RWPE1 (cell line): ENCODE measurements at regions not wholly inside any gene's neighbourhood (a gene's known extent, or its start where the extent isn't known, plus 50 kb on each side); places are given as distances from the start of the nearest gene placed in this dataset.

Experiments used
- CTCF ChIA-PET: fragments of 350-600 bp; sonication (Branson Sonifier 250); formaldehyde crosslinking; extraction: SDS; loops from one replicate; lab custom pipeline; 2021; lab: Yijun Ruan, JAX
- POLR2A ChIA-PET: fragments of 400-600 bp; formaldehyde crosslinking; extraction: SDS; loops from one replicate; lab custom pipeline; 2020; ENCODE audit warnings: antibody characterized with exemption; ENCODE audit not compliant: low non-redundant PET; lab: Yijun Ruan, JAX
- DNase-seq: peaks from one replicate; pipeline ENCODE4 v3.0.0; 2012; ENCODE audit warnings: low spot score
- H3K27ac ChIP-seq: fragments of 450-650 bp; 2 replicates; pipeline ENCODE4 v1.5.1; 2017
- CTCF ChIP-seq: fragments of 450-650 bp; conservative IDR thresholded peaks from 2 replicates; pipeline ENCODE4 v1.5.1; 2017; ENCODE audit warnings: low read depth, mild to moderate bottlenecking

- ChIA-PET CTCF (no interaction called here), POLR2A (no interaction called here)
- no peak for TF ChIP-seq CTCF
- no peak overlapping the region for H3K27ac ChIP-seq
- DNase-seq: no peak
These were observed 808.3 kb downstream of the LIG4 start for GRCh38 chr13:107407074-107407473.

GRCh38 chr13:107395927-107396662 is 819.2 kb downstream of the LIG4 start:
- TF ChIP-seq CTCF: no peak
- no peak overlapping the region for H3K27ac ChIP-seq
- DNase-seq: no peak
- ChIA-PET CTCF (no interaction called here), POLR2A (no interaction called here)

DNA sequence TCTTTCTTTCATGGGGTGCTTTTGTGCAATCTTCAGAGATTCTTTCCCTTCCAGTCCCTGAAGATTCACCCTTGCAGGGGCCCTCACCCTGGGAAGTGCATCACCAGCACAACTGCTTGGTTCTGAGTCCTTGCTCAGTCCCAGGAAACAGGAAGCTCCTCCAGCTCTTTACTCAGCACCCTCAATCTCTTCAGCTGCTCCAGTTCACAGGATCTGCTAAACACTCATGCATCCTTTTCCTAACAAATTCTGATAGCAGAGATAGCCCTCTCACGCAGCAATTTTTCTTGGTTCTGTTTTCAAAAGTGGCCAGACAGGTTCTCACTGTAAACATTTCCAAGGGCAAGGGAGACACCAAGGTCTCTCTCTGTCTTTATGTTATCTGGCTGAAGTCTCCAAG is 823.1 kb downstream of the LIG4 start:
- ChIA-PET POLR2A (no interaction called here), CTCF (no interaction called here)
- TF ChIP-seq CTCF: no peak
- H3K27ac ChIP-seq: no peak overlapping the region
- DNase-seq: no peak

- no peak for DNase-seq
- CTCF ChIA-PET: interaction anchor here (0.6 kb wide), 1 partner anchor 1415 kb away, joined by 3 read pairs; no protein-coding TSS in a partner anchor
- POLR2A ChIA-PET: no interaction called here
- no peak overlapping the region for H3K27ac ChIP-seq
- no peak for TF ChIP-seq CTCF
These were observed 819.6 kb upstream of the ARGLU1 start for GRCh38 chr13:107387525-107387924.

- H3K27ac ChIP-seq: no peak overlapping the region
- TF ChIP-seq CTCF: no peak
- DNase-seq: no peak
- ChIA-PET CTCF (no interaction called here), POLR2A (no interaction called here)
These were observed 811.6 kb upstream of the ARGLU1 start for GRCh38 chr13:107379407-107380155.

DNA sequence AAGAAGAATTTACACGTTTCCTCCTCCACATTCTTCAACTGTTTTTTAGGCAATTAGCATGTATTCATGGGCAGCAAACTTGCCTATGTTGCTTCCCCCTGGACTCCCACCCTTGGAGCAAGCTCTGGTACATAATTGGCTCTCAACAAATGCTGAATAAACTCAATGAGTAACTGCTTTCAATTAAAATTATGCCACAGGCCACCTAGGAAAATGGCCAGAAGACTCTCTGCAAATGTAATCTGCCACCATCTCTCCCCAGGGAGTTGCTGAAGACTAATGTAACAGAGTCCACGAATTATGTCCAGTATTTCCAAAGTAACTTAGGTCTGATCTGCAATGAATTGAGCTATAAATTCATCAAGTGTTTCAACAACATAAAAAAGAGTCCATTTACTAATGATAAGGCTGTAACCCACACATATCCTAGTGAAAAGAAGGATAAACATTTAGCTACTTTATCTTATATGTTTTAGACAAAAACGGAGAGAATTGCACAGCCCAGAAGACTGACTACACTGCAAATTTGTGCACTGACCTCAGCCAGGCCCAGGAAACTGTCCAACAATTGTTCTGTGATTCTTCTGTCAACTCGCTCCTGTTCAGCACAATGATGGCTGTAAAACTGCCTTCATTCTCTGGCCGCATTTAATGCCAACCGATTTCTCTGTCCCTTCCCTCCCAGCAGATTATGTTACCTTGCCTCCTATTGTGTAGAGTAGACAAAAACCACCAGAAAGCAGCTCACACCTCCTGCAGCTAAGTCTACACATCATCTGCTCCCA is 808.6 kb upstream of the ARGLU1 start:
- H3K27ac ChIP-seq: no peak overlapping the region
- no peak for DNase-seq
- ChIA-PET CTCF (no interaction called here), POLR2A (no interaction called here)
- TF ChIP-seq CTCF: no peak
